Liver (tissue), 8 donors: ENCODE measurements at regions not wholly inside any gene's neighbourhood (a gene's known extent, or its start where the extent isn't known, plus 50 kb on each side); places are given as distances from the start of the nearest gene placed in this dataset.

Experiments used
- DNase-seq: peaks from one replicate; pipeline ENCODE4 v3.0.0-alpha.2; 2017; ENCODE audit warnings: low spot score
- H3K27ac ChIP-seq, 2 donors: one replicate each; pipeline ENCODE4 v1.7.0; 2013; ENCODE audit warnings: inconsistent platforms in 2 of 2, low read length in 2 of 2, control low read depth in 1 of 2, low read depth in 1 of 2, mild to moderate bottlenecking in 1 of 2
- H3K27me3 ChIP-seq, 4 donors: one replicate each; pipeline versions ENCODE4 v1.6.1 to v1.7.0; 2013; ENCODE audit warnings: low read length in 3 of 4, inconsistent platforms in 1 of 4, mild to moderate bottlenecking in 1 of 4, moderate library complexity in 1 of 4; ENCODE audit not compliant: control insufficient read depth in 4 of 4, insufficient read depth in 4 of 4
- H3K36me3 ChIP-seq, 4 donors: one replicate each; pipeline versions ENCODE4 v1.6.1 to v1.7.0; 2013; ENCODE audit warnings: low read length in 3 of 4, mild to moderate bottlenecking in 3 of 4, low read depth in 1 of 4, moderate library complexity in 1 of 4; ENCODE audit not compliant: control insufficient read depth in 4 of 4, insufficient read depth in 3 of 4
- H3K4me1 ChIP-seq, 4 donors: one replicate each; pipeline versions ENCODE4 v1.6.1 to v1.7.0; 2013; ENCODE audit warnings: low read length in 3 of 4, mild to moderate bottlenecking in 3 of 4, moderate library complexity in 1 of 4; ENCODE audit not compliant: control insufficient read depth in 4 of 4, insufficient read depth in 4 of 4
- H3K4me3 ChIP-seq, 3 donors: one replicate each; pipeline versions ENCODE4 v1.6.1 to v1.7.0; 2013; ENCODE audit warnings: low read length in 3 of 3, control low read depth in 1 of 3, low read depth in 1 of 3, mild to moderate bottlenecking in 1 of 3
- H3K9ac ChIP-seq, 2 donors: one replicate each; pipeline ENCODE4 v1.7.0; 2013; ENCODE audit warnings: low read length in 2 of 2, mild to moderate bottlenecking in 2 of 2, moderate library complexity in 2 of 2, control low read depth in 1 of 2, low read depth in 1 of 2
- H3K9me3 ChIP-seq, 4 donors: one replicate each; pipeline versions ENCODE4 v1.6.1 to v1.7.0; 2013; ENCODE audit warnings: low read length in 3 of 4; ENCODE audit not compliant: control insufficient read depth in 4 of 4
- EGR1 ChIP-seq, 2 donors: IDR thresholded peaks; 2 replicates each; pipeline ENCODE4 v1.6.1; 2016 to 2018; ENCODE audit warnings: antibody characterized with exemption in 2 of 2, low read depth in 2 of 2
- FOXA1 ChIP-seq: IDR thresholded peaks from 2 replicates; pipeline ENCODE4 v1.6.1; 2016; ENCODE audit warnings: antibody characterized with exemption
- FOXA2 ChIP-seq: IDR thresholded peaks from 2 replicates; pipeline ENCODE4 v1.6.1; 2016; ENCODE audit warnings: antibody characterized with exemption
- GABPA ChIP-seq, 2 donors: IDR thresholded peaks in 1 of 2; conservative IDR thresholded peaks in 1 of 2; 2 replicates each; pipeline ENCODE4 v1.6.1; 2016; ENCODE audit warnings: antibody characterized with exemption in 2 of 2, mild to moderate bottlenecking in 1 of 2, moderate library complexity in 1 of 2
- HNF4A ChIP-seq, 2 donors: conservative IDR thresholded peaks; 2 replicates each; pipeline ENCODE4 v1.6.1; 2016; ENCODE audit warnings: antibody characterized with exemption in 2 of 2, mild to moderate bottlenecking in 2 of 2
- HNF4G ChIP-seq: IDR thresholded peaks from 2 replicates; pipeline ENCODE4 v1.6.1; 2016; ENCODE audit warnings: antibody characterized with exemption
- JUND ChIP-seq, 2 donors: IDR thresholded peaks; 2 replicates each; pipeline ENCODE4 v1.6.1; 2016; ENCODE audit warnings: antibody characterized with exemption in 2 of 2
- NR2F2 ChIP-seq: IDR thresholded peaks from 2 replicates; pipeline ENCODE4 v1.6.1; 2016; ENCODE audit warnings: antibody characterized with exemption
- RAD21 ChIP-seq, 2 donors: IDR thresholded peaks; 2 replicates each; pipeline ENCODE4 v1.6.1; 2016; ENCODE audit warnings: antibody characterized with exemption in 2 of 2, mild to moderate bottlenecking in 2 of 2
- RXRA ChIP-seq, 2 donors: IDR thresholded peaks; 2 replicates each; pipeline ENCODE4 v1.6.1; 2017 to 2018; ENCODE audit warnings: antibody characterized with exemption in 2 of 2, mild to moderate bottlenecking in 1 of 2
- SP1 ChIP-seq: IDR thresholded peaks from 2 replicates; pipeline ENCODE4 v1.6.1; 2018; ENCODE audit warnings: antibody characterized with exemption, mild to moderate bottlenecking
- TAF1 ChIP-seq: conservative IDR thresholded peaks from 2 replicates; pipeline ENCODE4 v1.6.1; 2016; ENCODE audit warnings: antibody characterized with exemption, mild to moderate bottlenecking
- YY1 ChIP-seq: IDR thresholded peaks from 2 replicates; pipeline ENCODE4 v1.6.1; 2016; ENCODE audit warnings: antibody characterized with exemption, mild to moderate bottlenecking
- WGBS: extraction: QIAGEN DNeasy Blood & Tissue Kit; methylation state at CpG from one replicate; pipeline ENCODE4 v1.1.7; 2013; 5-methylcytosine and 5-hydroxymethylcytosine counted together
- TF ChIP-seq, protein P1 (sequence below): fragments of 150-350 bp; IDR thresholded peaks from 2 replicates; pipeline ENCODE4 v1.5.1; 2017; ENCODE audit warnings: improper control_type of control experiment, low read depth, low read length; ENCODE audit not compliant: missing input control
- TF ChIP-seq, protein P2 (sequence below): IDR thresholded peaks from 2 replicates; pipeline ENCODE4 v1.6.1; 2016; ENCODE audit warnings: antibody characterized with exemption
- TF ChIP-seq, protein P3 (sequence below): IDR thresholded peaks from 2 replicates; pipeline ENCODE4 v1.6.1; 2016; ENCODE audit warnings: antibody characterized with exemption
- TF ChIP-seq, protein P4 (sequence below): IDR thresholded peaks from 2 replicates; pipeline ENCODE4 v1.6.1; 2016; ENCODE audit warnings: antibody characterized with exemption, mild to moderate bottlenecking
- TF ChIP-seq, protein P5 (sequence below): IDR thresholded peaks from 2 replicates; pipeline ENCODE4 v1.6.1; 2016; ENCODE audit warnings: antibody characterized with exemption
- donor health status: healthy.
- donor health status: healthy.
- donor health status: healthy.
- donor health status: healthy.
- donor health status: healthy.

DNA sequence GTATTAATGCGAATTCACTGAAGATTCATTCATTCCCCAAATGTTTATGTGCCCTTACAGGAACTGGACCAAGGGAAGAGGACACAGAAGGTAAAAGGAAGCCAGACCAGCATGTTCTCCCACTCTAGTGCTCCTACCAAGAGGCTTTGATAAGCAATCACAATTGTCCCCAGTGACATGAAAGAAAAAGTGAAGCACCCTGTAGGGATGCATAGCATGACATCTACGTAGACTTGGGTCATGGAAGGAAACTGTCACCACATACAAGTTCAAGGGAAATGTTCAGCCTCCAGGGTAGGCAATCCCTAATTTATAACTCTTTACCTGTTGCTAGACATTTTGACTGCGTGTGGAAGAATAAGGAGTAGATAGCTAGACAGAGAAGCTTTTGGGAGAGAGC, 348.6 kb upstream of the MCTP2 start:
- H3K9ac ChIP-seq = no peak overlapping the region
- H3K36me3 ChIP-seq = no peaks in the 10 kb centered on the region
- no peak overlapping the region for H3K4me3 ChIP-seq
- H3K27me3 ChIP-seq = peaks cover 0 to 2% (median 0%) of the 10 kb centered on the region in 4 donors
- H3K4me1 ChIP-seq = no peaks in the 10 kb centered on the region
- no peak overlapping the region for H3K27ac ChIP-seq
- 64% methylated on average over 3 of the region's 3 CpGs for WGBS
- H3K9me3 ChIP-seq = no peaks in the 10 kb centered on the region
- DNase-seq = no peak
- TF ChIP-seq RAD21 (IDR thresholded peaks at IDR 0.05) (no peak), HNF4G (no peak)
- TF ChIP-seq, protein P1, sequence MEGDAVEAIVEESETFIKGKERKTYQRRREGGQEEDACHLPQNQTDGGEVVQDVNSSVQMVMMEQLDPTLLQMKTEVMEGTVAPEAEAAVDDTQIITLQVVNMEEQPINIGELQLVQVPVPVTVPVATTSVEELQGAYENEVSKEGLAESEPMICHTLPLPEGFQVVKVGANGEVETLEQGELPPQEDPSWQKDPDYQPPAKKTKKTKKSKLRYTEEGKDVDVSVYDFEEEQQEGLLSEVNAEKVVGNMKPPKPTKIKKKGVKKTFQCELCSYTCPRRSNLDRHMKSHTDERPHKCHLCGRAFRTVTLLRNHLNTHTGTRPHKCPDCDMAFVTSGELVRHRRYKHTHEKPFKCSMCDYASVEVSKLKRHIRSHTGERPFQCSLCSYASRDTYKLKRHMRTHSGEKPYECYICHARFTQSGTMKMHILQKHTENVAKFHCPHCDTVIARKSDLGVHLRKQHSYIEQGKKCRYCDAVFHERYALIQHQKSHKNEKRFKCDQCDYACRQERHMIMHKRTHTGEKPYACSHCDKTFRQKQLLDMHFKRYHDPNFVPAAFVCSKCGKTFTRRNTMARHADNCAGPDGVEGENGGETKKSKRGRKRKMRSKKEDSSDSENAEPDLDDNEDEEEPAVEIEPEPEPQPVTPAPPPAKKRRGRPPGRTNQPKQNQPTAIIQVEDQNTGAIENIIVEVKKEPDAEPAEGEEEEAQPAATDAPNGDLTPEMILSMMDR = no peak

DNA sequence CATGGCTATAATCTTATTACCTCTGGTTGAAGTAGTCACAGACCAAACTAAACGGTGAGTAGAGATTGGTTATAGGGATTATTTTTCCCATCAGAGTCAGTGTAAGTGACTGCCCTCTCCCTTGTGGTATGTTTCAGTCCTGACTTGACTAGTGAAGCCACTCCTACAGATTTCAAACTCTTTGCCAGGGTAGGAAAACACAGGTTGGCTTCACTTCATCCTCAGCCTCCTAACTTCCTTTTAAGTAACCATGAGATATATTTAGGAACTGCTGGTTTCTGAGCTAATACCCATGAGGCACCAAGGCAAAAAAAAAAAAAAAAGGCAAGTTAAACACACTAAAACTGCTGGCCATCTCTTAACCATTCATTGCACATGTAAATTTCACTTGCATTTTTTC, 349.2 kb upstream of the MCTP2 start:
- DNase-seq = no peak
- Histone ChIP-seq H3K9ac (no peak overlapping the region), H3K27ac (no peak overlapping the region), H3K4me1 (no peaks in the 10 kb centered on the region), H3K4me3 (no peak overlapping the region), H3K27me3 (peaks cover 0 to 2% (median 0%) of the 10 kb centered on the region in 4 donors), H3K36me3 (no peaks in the 10 kb centered on the region), H3K9me3 (no peaks in the 10 kb centered on the region)
- WGBS = 66% methylated on average over 1 of the region's 1 CpG
- TF ChIP-seq, protein P2, sequence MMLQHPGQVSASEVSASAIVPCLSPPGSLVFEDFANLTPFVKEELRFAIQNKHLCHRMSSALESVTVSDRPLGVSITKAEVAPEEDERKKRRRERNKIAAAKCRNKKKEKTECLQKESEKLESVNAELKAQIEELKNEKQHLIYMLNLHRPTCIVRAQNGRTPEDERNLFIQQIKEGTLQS = no peak
- TF ChIP-seq NR2F2 = no peak
- TF ChIP-seq, protein P3, sequence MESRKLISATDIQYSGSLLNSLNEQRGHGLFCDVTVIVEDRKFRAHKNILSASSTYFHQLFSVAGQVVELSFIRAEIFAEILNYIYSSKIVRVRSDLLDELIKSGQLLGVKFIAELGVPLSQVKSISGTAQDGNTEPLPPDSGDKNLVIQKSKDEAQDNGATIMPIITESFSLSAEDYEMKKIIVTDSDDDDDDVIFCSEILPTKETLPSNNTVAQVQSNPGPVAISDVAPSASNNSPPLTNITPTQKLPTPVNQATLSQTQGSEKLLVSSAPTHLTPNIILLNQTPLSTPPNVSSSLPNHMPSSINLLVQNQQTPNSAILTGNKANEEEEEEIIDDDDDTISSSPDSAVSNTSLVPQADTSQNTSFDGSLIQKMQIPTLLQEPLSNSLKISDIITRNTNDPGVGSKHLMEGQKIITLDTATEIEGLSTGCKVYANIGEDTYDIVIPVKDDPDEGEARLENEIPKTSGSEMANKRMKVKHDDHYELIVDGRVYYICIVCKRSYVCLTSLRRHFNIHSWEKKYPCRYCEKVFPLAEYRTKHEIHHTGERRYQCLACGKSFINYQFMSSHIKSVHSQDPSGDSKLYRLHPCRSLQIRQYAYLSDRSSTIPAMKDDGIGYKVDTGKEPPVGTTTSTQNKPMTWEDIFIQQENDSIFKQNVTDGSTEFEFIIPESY = no peak
- TF ChIP-seq, protein P1 = no peak
- no peak for TF ChIP-seq HNF4G
- TF ChIP-seq, protein P4, sequence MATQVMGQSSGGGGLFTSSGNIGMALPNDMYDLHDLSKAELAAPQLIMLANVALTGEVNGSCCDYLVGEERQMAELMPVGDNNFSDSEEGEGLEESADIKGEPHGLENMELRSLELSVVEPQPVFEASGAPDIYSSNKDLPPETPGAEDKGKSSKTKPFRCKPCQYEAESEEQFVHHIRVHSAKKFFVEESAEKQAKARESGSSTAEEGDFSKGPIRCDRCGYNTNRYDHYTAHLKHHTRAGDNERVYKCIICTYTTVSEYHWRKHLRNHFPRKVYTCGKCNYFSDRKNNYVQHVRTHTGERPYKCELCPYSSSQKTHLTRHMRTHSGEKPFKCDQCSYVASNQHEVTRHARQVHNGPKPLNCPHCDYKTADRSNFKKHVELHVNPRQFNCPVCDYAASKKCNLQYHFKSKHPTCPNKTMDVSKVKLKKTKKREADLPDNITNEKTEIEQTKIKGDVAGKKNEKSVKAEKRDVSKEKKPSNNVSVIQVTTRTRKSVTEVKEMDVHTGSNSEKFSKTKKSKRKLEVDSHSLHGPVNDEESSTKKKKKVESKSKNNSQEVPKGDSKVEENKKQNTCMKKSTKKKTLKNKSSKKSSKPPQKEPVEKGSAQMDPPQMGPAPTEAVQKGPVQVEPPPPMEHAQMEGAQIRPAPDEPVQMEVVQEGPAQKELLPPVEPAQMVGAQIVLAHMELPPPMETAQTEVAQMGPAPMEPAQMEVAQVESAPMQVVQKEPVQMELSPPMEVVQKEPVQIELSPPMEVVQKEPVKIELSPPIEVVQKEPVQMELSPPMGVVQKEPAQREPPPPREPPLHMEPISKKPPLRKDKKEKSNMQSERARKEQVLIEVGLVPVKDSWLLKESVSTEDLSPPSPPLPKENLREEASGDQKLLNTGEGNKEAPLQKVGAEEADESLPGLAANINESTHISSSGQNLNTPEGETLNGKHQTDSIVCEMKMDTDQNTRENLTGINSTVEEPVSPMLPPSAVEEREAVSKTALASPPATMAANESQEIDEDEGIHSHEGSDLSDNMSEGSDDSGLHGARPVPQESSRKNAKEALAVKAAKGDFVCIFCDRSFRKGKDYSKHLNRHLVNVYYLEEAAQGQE = no peak
- no peak for TF ChIP-seq FOXA2
- TF ChIP-seq, protein P5, sequence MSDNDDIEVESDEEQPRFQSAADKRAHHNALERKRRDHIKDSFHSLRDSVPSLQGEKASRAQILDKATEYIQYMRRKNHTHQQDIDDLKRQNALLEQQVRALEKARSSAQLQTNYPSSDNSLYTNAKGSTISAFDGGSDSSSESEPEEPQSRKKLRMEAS = no peak
- TF ChIP-seq TAF1 = no peak
- no peak for TF ChIP-seq RXRA (IDR thresholded peaks at IDR 0.05)
- no peak for TF ChIP-seq YY1
- TF ChIP-seq HNF4A (conservative IDR thresholded peaks at IDR 0.05) = no peak
- no peak for TF ChIP-seq JUND (IDR thresholded peaks at IDR 0.05)
- TF ChIP-seq SP1 = no peak
- TF ChIP-seq FOXA1 = no peak
- no peak for TF ChIP-seq EGR1 (IDR thresholded peaks at IDR 0.05; ENCODE audit: low read depth in 2 of 2)
- no peak for TF ChIP-seq GABPA (IDR thresholded peaks at IDR 0.05 in 1 of 2, conservative IDR thresholded peaks at IDR 0.05 in 1 of 2)
- no peak for TF ChIP-seq RAD21 (IDR thresholded peaks at IDR 0.05)
